ENCODE measurements at regions not wholly inside any gene's neighbourhood (a gene's known extent, or its start where the extent isn't known, plus 50 kb on each side); places are given as distances from the start of the nearest gene placed in this dataset.

- TF ChIP-seq EZH2phosphoT487 (IDR thresholded peaks at IDR 0.05; ENCODE audit: insufficient read depth, low read depth), result no peak
- TF ChIP-seq EZH2 (IDR thresholded peaks at IDR 0.05; ENCODE audit: insufficient read depth, poor library complexity, severe bottlenecking), result no peak
Measured at GRCh38 chrX:81414630-81415029, 212.7 kb downstream of the SH3BGRL start.
